Mesenteric fat pad (tissue), 1 donor: ENCODE measurements at regions not wholly inside any gene's neighbourhood (a gene's known extent, or its start where the extent isn't known, plus 50 kb on each side); places are given as distances from the start of the nearest gene placed in this dataset.
A peak's percentile ranks its signal among the peaks of the same experiment; 100 is the strongest.
"Not testable (repeated sequence)": the region's sequence is repeated elsewhere in the genome, so short reads cannot be mapped to it uniquely, and the experiment has no call there.

Experiments
- DNase-seq: peaks from one replicate; pipeline ENCODE4 v3.0.0-alpha.2; 2020; ENCODE audit warnings: low spot score
- donor health status: DM: yes; HTN: yes; CAD: no.

- DNase-seq: peak; percentile 73
Observed at GRCh38 chr22:48824712-48825651, 1002.7 kb downstream of the BRD1 start.

- DNase-seq: peak; percentile 79
Observed at GRCh38 chr22:48823941-48824340, 1003.7 kb downstream of the BRD1 start.

- no peak for DNase-seq
Observed at GRCh38 chr22:48822278-48823233, 1005.1 kb downstream of the BRD1 start.

- peak; percentile 67 for DNase-seq
Observed at GRCh38 chr22:48821727-48822126, 1005.9 kb downstream of the BRD1 start.

DNA sequence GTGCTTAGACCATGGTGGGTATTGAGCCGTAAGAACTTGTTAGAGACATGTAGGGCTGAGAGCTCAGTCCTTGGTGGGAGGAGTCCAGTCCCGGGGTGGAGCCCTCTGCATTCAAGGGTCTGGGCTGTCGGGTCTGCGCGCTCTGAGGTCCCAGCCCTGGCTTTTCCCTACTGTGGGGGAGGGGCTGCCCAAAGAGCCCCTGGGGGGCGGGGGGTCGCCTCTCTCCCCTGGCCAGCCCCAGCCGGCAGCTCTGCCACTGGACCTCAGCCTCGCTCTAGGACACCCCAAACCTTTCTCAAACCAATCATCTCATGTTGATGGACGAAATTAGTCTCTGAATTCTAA is 1006.4 kb downstream of the BRD1 start:
- DNase-seq: peak; percentile 71

- peak; percentile 85 for DNase-seq
Observed at GRCh38 chr22:48820481-48821345, 1007.0 kb downstream of the BRD1 start.

GRCh38 chr22:48819961-48820360 is 1007.7 kb downstream of the BRD1 start:
- no peak for DNase-seq

GRCh38 chr22:48819232-48819631 is 1008.4 kb downstream of the BRD1 start:
- peak; percentile 76 for DNase-seq

- not testable (repeated sequence) for DNase-seq
Observed at GRCh38 chr22:48817491-48817890, 1010.2 kb downstream of the BRD1 start.

DNA sequence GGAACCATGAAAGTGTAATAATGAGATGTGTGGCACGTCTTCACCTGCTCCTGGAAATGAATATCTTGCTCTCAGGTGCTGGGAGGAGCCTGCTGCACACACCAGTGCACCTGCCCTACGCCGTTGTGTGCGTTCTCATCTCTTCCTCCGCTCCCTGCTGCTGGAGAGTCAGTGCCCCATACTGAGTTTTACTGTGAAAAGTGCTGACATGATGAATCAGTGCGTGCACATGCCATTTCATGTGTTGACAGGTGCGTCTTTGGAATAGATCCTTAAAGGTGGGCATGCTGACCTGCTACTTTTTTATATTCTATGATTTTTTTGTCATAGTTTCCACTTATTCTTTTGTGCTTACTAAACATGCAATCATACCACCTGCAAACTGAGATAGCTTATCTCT is 1015.8 kb downstream of the BRD1 start:
- no peak for DNase-seq

- no peak for DNase-seq
Observed at GRCh38 chr22:48808038-48808960, 1019.4 kb downstream of the BRD1 start.

- peak; percentile 82 for DNase-seq
Observed at GRCh38 chr22:48807155-48807554, 1020.5 kb downstream of the BRD1 start.

GRCh38 chr22:48806227-48806781 is 1021.4 kb downstream of the BRD1 start:
- DNase-seq: peak; percentile 88

DNA sequence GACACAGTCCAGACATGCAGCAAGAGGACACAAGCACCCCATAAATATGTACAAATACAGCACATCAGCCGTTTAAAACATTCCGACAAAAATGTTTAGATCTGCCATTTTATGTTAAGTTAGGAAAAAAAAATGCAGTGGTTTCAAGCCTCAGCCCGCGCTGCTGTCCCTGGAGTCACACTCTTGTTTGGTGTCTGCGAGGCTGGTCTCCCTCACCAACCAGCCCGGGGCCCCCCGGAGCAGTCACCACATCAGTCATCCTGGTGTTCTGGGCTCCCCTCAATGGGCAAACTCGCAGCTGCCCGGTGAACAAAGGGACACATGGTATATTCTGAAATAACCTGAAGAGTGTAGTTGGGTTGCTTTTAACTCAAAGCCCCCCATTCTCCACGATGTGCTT is 1022.2 kb downstream of the BRD1 start:
- no peak for DNase-seq

DNA sequence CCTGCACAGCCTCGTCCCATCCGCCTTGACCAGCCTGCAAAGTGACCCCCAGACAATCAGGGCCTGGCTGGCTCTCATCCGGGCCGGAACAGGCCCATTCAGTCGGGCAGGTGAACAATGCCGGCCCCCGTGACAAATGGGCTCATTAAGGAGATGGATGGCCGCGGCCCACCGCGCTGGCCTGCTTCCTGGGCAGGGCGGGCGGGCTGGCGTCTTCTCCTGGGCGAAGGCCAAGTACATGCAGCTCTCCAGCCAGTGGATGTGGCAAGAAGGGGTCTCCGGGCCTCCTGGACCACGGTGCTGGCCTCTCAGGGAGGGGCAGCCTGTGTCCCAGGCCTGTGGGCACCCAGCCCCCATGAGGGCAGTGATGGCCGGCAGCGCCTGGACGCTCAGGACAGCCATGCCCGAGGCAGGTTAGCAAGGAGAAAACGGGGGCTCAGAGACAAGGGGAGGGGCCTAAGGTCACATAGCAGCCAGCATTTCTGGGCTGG is 1022.8 kb downstream of the BRD1 start:
- DNase-seq: no peak

DNA sequence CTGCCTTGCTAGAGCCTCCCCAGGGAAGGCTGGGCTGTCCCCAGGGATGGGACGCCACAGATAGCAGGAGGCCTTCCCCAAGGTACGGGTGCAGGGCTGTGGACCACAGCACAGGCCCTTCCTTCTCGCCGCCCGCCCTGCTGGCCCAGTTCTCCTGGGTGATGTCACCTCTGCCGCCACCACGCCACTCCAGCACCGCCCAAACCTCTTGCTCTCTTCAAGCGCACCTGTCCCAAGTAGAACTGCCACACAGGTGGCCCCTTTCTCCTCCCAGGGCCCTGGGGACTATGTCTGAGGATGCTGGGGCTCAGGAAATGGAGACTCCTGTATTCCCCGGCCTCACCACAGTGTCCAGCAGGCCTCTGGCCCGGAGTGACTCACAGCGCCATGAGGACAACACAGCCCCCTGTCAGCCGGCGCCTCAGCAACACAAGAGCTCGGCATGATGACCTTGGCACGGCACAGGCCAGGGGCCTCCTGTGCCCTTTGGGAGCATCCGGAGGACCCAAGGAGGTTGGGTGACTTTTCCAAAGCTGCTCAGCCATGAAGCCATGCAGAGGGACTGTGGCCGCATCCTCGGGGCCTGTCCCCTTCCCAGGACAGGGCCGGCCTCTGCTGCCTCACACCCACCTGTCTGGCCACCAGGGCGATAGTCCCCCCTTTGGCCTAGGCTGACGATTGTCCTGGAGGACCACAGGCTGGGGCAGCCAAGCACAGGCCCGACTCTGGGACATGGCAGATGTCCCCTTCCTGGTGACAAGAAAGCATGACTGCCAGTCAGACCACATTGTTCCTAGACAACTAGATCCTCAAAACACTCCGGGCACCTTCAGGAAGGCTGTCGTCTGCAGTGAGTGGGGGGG is 1023.5 kb downstream of the BRD1 start:
- DNase-seq: peak; percentile 88

- DNase-seq: peak; percentile 75
Observed at GRCh38 chr22:48803171-48803947, 1024.3 kb downstream of the BRD1 start.

DNA sequence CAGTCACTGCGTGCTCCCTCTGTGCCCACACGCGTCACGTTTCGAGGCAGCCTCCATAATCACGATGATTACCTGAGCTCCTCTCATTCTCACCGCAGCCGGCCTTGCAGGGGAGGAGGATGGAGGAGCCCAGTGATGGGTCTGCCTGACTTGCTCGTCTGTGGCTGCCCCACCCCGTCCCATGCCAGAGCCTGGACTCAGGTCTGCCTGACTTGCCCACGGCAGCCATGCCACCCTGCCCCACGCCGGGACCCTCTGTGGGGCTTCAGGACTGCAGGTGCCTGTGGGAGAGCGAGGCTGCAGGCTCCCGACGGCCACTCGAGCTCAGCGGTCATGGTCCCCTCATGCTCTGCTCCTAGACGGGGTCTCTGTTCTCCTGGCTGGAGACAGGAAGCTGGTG is 1025.1 kb downstream of the BRD1 start:
- peak; percentile 69 for DNase-seq
